SK-N-SH treated with all-trans-retinoic acid at 6 μM for 48 hours (cell line): ENCODE measurements at regions not wholly inside any gene's neighbourhood (a gene's known extent, or its start where the extent isn't known, plus 50 kb on each side); places are given as distances from the start of the nearest gene placed in this dataset.

Experiments
- ATAC-seq: fragments of 200-7000 bp; cut with Tn5 transposase; 3 replicates; pipeline ENCODE4 v1.9.1; 2020; ENCODE audit warnings: mild to moderate bottlenecking, moderate library complexity
- ARNTL ChIP-seq: fragments of 450-650 bp; formaldehyde crosslinking; IDR thresholded peaks from 2 replicates; pipeline ENCODE4 v1.5.0; 2020; ENCODE audit warnings: low read depth, mild to moderate bottlenecking, moderate library complexity, borderline replicate concordance
- BACH2 ChIP-seq: fragments of 250-450 bp; sonication (Bioruptor Pico); IDR thresholded peaks from 2 replicates; pipeline ENCODE4 v1.9.0; 2021; ENCODE audit warnings: mild to moderate bottlenecking, borderline replicate concordance
- CREB5 ChIP-seq: fragments of 250-450 bp; sonication (Bioruptor Pico); IDR thresholded peaks from 2 replicates; pipeline ENCODE4 v1.5.1; 2020; ENCODE audit warnings: low read depth, mild to moderate bottlenecking, moderate library complexity
- CSDC2 ChIP-seq: fragments of 250-450 bp; sonication (Bioruptor Pico); IDR thresholded peaks from 2 replicates; pipeline ENCODE4 v1.5.0; 2020; ENCODE audit warnings: mild to moderate bottlenecking, moderate library complexity
- CSRNP3 ChIP-seq: fragments of 250-450 bp; sonication (Bioruptor Pico); IDR thresholded peaks from 2 replicates; pipeline ENCODE4 v1.5.1; 2021; ENCODE audit warnings: mild to moderate bottlenecking, moderate library complexity
- ESRRG ChIP-seq: fragments of 250-450 bp; sonication (Bioruptor Pico); IDR thresholded peaks from 2 replicates; pipeline ENCODE4 v1.6.1; 2021; ENCODE audit warnings: mild to moderate bottlenecking
- ISL1 ChIP-seq: fragments of 250-450 bp; sonication (Bioruptor Pico); IDR thresholded peaks from 2 replicates; pipeline ENCODE4 v2.1.2; 2022; ENCODE audit warnings: mild to moderate bottlenecking, moderate library complexity
- OSR1 ChIP-seq: fragments of 250-450 bp; sonication (Bioruptor Pico); IDR thresholded peaks from 2 replicates; pipeline ENCODE4 v1.8.0; 2022; ENCODE audit warnings: moderate library complexity, mild to moderate bottlenecking, inconsistent platforms
- PATZ1 ChIP-seq: fragments of 250-450 bp; sonication (Bioruptor Pico); IDR thresholded peaks from 2 replicates; pipeline ENCODE4 v1.8.0; 2020; ENCODE audit warnings: mild to moderate bottlenecking, moderate library complexity, borderline replicate concordance
- POU6F1 ChIP-seq: fragments of 250-450 bp; sonication (Bioruptor Pico); IDR thresholded peaks from 2 replicates; pipeline ENCODE4 v1.8.0; 2021; ENCODE audit warnings: low read depth, mild to moderate bottlenecking, moderate library complexity, borderline replicate concordance
- PPARA ChIP-seq: fragments of 250-450 bp; sonication (Bioruptor Pico); IDR thresholded peaks from 2 replicates; pipeline ENCODE4 v1.5.0; 2020; ENCODE audit warnings: mild to moderate bottlenecking, borderline replicate concordance
- RARB ChIP-seq: fragments of 250-450 bp; sonication (Bioruptor Pico); IDR thresholded peaks from 2 replicates; pipeline ENCODE4 v1.8.0; 2021; ENCODE audit warnings: mild to moderate bottlenecking, moderate library complexity
- SNAI2 ChIP-seq: fragments of 250-450 bp; sonication (Bioruptor Pico); IDR thresholded peaks from 2 replicates; pipeline ENCODE4 v1.5.0; 2020; ENCODE audit warnings: mild to moderate bottlenecking, moderate library complexity
- TCF4 ChIP-seq: fragments of 250-450 bp; sonication (Bioruptor Pico); IDR thresholded peaks from 2 replicates; pipeline ENCODE4 v1.8.0; 2021; ENCODE audit warnings: mild to moderate bottlenecking, moderate library complexity, borderline replicate concordance
- TOX ChIP-seq: fragments of 250-450 bp; sonication (Bioruptor Pico); IDR thresholded peaks from 2 replicates; pipeline ENCODE4 v1.8.0; 2021; ENCODE audit warnings: mild to moderate bottlenecking, moderate library complexity, borderline replicate concordance
- TSHZ2 ChIP-seq: fragments of 250-450 bp; sonication (Bioruptor Pico); IDR thresholded peaks from 2 replicates; pipeline ENCODE4 v1.5.0; 2020; ENCODE audit warnings: mild to moderate bottlenecking, moderate library complexity
- ZC3H10 ChIP-seq: fragments of 250-450 bp; sonication (Bioruptor Pico); IDR thresholded peaks from 2 replicates; pipeline ENCODE4 v1.5.1; 2021; ENCODE audit warnings: mild to moderate bottlenecking, moderate library complexity
- ZFP3 ChIP-seq: fragments of 250-450 bp; sonication (Bioruptor Pico); IDR thresholded peaks from 2 replicates; pipeline ENCODE4 v1.5.0; 2020; ENCODE audit warnings: mild to moderate bottlenecking, moderate library complexity
- ZFP30 ChIP-seq: fragments of 450-650 bp; formaldehyde crosslinking; IDR thresholded peaks from 2 replicates; pipeline ENCODE4 v1.5.0; 2022; ENCODE audit warnings: mild to moderate bottlenecking, moderate library complexity
- ZNF565 ChIP-seq: fragments of 450-650 bp; formaldehyde crosslinking; conservative IDR thresholded peaks from 2 replicates; pipeline ENCODE4 v1.5.0; 2020; ENCODE audit warnings: low read depth, mild to moderate bottlenecking, moderate library complexity
- ZNF8 ChIP-seq: fragments of 450-650 bp; formaldehyde crosslinking; IDR thresholded peaks from 2 replicates; pipeline ENCODE4 v1.5.0; 2020; ENCODE audit warnings: mild to moderate bottlenecking, moderate library complexity

GRCh38 chr7:114155116-114156110, 236.6 kb upstream of the PPP1R3A start (continued):
- TF ChIP-seq PPARA (no peak), TSHZ2 (CRISPR knock-in tag) (no peak)

- no peak for TF ChIP-seq ARNTL
- no peak for TF ChIP-seq ZC3H10
- TF ChIP-seq TOX (CRISPR knock-in tag) = no peak
- no peak for TF ChIP-seq CREB5 (CRISPR knock-in tag)
- TF ChIP-seq ISL1 = no peak
- TF ChIP-seq, all 23 proteins: peak for 0
- no peak for ATAC-seq
Observed at GRCh38 chr7:114153700-114154099, 234.9 kb upstream of the PPP1R3A start.

GRCh38 chr7:114152314-114152938, 233.6 kb upstream of the PPP1R3A start:
- no peak for TF ChIP-seq ESRRG (CRISPR knock-in tag)
- no peak for TF ChIP-seq CSRNP3 (CRISPR knock-in tag)
- TF ChIP-seq CSDC2 (CRISPR knock-in tag) = no peak
- no peak for TF ChIP-seq ZC3H10
- no peak for TF ChIP-seq PATZ1
- TF ChIP-seq ZFP3 (CRISPR knock-in tag) = no peak
- no peak for TF ChIP-seq TCF4 (CRISPR knock-in tag)
- TF ChIP-seq ZNF565 (CRISPR knock-in tag) = no peak
- TF ChIP-seq RARB (CRISPR knock-in tag) = no peak
- TF ChIP-seq ARNTL = no peak
- no peak for ATAC-seq

GRCh38 chr7:114151777-114152176, 233.0 kb upstream of the PPP1R3A start:
- no peak for ATAC-seq
- TF ChIP-seq CSDC2 (CRISPR knock-in tag) (no peak), TCF4 (CRISPR knock-in tag) (no peak), PATZ1 (no peak), ESRRG (CRISPR knock-in tag) (no peak), ZNF8 (no peak), CREB5 (CRISPR knock-in tag) (no peak), SNAI2 (CRISPR knock-in tag) (no peak), ISL1 (no peak), ZFP30 (no peak), ZNF565 (CRISPR knock-in tag) (no peak), TOX (CRISPR knock-in tag) (no peak), POU6F1 (CRISPR knock-in tag) (no peak), OSR1 (CRISPR knock-in tag) (no peak), RARB (CRISPR knock-in tag) (no peak), ZFP3 (CRISPR knock-in tag) (no peak), BACH2 (CRISPR knock-in tag) (no peak)
